ENCODE measurements at regions not wholly inside any gene's neighbourhood (a gene's known extent, or its start where the extent isn't known, plus 50 kb on each side); places are given as distances from the start of the nearest gene placed in this dataset.
"Not testable (repeated sequence)": the region's sequence is repeated elsewhere in the genome, so short reads cannot be mapped to it uniquely, and the experiment has no call there.

DNA sequence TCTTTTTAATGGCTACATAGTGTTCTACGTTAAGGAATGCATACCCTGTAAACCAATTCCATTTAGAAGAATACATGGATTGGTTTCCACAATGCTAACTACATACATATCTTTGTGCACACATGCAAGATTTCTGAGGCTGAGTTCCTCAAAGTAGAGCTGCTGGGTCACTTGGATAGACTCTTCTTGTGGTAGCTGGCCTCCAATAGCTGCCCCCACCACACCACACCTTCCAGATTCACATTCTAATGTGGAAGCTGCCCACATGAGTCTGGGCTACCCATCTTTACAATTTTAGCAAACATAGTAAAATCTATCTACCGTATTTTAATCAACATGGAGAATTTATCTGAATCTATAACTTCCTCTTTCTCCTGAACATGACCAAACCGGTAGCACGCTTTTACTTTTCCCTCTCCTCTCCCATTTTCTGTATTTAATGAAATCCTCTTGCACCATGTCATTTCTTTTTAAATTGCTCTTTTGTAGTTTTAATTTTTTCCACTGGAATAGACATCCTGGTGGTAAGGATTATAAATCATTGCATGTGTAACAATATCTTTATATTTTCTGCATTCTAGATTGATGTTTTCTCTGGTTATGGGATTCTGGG, 74.7 kb upstream of the CITED2 start:
- TF ChIP-seq, protein P1, sequence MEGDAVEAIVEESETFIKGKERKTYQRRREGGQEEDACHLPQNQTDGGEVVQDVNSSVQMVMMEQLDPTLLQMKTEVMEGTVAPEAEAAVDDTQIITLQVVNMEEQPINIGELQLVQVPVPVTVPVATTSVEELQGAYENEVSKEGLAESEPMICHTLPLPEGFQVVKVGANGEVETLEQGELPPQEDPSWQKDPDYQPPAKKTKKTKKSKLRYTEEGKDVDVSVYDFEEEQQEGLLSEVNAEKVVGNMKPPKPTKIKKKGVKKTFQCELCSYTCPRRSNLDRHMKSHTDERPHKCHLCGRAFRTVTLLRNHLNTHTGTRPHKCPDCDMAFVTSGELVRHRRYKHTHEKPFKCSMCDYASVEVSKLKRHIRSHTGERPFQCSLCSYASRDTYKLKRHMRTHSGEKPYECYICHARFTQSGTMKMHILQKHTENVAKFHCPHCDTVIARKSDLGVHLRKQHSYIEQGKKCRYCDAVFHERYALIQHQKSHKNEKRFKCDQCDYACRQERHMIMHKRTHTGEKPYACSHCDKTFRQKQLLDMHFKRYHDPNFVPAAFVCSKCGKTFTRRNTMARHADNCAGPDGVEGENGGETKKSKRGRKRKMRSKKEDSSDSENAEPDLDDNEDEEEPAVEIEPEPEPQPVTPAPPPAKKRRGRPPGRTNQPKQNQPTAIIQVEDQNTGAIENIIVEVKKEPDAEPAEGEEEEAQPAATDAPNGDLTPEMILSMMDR (IDR thresholded peaks at IDR 0.05; ENCODE audit: extremely low read depth, insufficient read depth, missing control alignments): no peak
- in situ Hi-C loops (cut with MboI; ENCODE audit: low pct_unique_long_range_greater_than_20kb, low sequenced_read_pairs, unreplicated experiment): no loop called here
- DNase-seq (ENCODE audit: low spot score): no peak

DNA sequence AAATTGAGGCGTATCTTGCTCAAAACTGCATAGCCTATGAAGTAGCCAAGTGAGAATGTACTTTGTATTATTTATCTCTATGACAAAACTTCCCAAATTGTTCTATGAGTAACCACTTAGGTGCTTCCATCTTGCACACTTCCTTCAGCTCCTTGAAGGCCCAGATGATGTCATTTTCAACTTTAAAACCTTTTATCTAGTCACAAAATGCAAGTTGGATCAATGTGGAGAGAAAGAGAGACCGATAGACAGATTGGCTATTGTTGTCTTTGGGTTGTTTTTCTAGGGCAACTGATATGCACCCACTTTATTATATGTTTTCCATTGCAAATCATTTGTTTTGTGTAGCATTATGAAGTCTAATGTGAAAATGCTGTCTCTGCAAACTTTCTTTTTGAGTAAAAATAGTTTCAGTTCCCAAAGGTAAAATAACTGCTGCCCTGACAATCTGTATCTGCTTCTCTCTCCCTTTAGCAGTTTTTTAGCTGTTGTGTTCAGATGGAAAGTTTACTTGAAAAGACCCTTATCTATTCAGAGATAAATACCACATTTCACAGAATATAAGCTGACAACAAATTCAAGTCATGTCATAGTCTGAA, 73.7 kb upstream of the CITED2 start:
- TF ChIP-seq, protein P1 (IDR thresholded peaks at IDR 0.05; ENCODE audit: extremely low read depth, insufficient read depth, missing control alignments): no peak
- peak; percentile 35 for DNase-seq (ENCODE audit: low spot score)
- in situ Hi-C loops (cut with MboI; ENCODE audit: low pct_unique_long_range_greater_than_20kb, low sequenced_read_pairs, unreplicated experiment): no loop called here

DNA sequence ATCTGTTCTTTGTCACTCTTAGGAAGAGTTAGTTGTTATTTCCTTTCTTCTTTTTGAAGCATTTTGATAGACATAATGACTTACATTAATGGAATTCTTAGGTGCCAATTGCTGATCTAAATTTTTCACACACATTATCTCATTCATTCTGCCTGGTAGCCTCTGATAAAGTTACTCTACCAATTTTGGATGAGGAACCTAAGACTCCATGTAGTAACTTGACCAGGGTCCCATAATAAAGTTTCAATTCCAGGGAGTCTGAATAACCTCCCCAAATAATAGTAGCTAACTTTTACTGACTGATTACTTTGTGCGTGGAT, 73.2 kb upstream of the CITED2 start:
- TF ChIP-seq, protein P1 (IDR thresholded peaks at IDR 0.05; ENCODE audit: extremely low read depth, insufficient read depth, missing control alignments): no peak
- no peak for DNase-seq (ENCODE audit: low spot score)
- in situ Hi-C loops (cut with MboI; ENCODE audit: low pct_unique_long_range_greater_than_20kb, low sequenced_read_pairs, unreplicated experiment): no loop called here

DNA sequence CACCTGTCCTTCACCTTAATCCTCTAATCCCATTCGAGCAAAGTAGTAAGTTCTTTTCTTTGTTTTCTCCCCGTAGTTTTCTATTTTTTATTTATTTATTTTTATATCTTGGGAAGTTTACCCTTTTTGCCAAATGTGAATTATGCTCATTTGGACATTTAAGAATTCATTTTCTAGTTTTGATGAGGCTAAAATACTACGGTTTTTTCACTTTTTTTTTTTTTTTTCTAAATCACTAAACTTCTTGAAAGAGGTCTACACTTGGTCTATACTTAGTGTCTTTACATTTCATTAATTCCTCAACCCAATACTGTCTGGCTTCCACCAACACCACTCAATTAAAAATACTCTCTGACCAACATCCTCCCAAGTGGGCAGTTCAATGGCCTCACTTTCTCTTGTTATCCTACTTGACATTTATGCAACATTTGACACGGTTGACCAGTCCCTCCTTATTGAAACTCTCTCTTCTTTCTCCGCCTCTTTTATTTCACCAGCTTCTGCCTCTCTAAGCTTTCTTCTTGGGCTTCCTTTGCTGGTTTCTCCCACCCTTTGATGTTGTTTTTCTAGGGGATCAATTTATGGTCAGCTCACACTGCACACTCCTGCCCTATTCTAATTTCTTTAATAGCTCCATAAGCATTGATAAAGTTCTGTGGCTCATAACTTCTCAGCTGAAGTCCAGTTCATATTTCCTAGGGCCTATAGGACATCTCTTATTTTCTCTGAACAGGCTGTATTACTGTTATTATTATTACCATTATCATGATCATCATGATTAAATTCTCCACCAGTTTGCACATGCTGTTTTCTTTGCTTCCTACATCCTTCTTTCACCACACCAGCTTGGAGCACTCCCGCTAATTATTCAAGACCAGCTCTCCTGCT, 72.6 kb upstream of the CITED2 start:
- TF ChIP-seq, protein P1 (IDR thresholded peaks at IDR 0.05; ENCODE audit: extremely low read depth, insufficient read depth, missing control alignments): no peak
- in situ Hi-C loops (cut with MboI; ENCODE audit: low pct_unique_long_range_greater_than_20kb, low sequenced_read_pairs, unreplicated experiment): no loop called here
- DNase-seq (ENCODE audit: low spot score): no peak

DNA sequence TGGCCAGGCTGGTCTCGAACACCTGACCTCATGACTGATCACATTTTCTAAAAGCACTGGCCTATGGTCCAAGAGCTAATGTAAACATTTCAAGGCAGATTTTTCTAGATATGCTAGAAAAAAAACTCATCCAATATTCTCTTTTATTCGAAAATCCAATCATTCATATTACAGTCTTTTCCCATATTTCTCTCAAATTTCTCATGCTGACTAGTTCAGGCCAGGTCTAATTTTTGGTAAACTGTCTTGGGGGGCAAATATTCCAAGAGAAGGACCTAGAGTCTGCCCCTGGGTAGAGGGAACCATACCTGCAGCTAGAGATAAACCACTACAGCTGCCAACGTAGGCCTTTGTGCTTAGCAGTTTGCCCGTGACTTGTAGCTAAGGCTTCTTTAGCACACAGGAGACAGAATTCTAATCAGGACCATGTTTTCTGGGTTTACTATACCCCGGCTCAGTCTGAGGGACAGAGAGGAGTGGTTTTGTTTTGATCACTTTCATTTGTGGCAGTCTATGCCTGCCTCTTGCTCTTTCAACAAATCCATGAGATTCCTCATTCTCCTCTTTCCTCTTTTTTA, 71.8 kb upstream of the CITED2 start:
- TF ChIP-seq, protein P1 (IDR thresholded peaks at IDR 0.05; ENCODE audit: extremely low read depth, insufficient read depth, missing control alignments): no peak
- in situ Hi-C loops (cut with MboI; ENCODE audit: low pct_unique_long_range_greater_than_20kb, low sequenced_read_pairs, unreplicated experiment): no loop called here
- DNase-seq (ENCODE audit: low spot score): no peak

DNA sequence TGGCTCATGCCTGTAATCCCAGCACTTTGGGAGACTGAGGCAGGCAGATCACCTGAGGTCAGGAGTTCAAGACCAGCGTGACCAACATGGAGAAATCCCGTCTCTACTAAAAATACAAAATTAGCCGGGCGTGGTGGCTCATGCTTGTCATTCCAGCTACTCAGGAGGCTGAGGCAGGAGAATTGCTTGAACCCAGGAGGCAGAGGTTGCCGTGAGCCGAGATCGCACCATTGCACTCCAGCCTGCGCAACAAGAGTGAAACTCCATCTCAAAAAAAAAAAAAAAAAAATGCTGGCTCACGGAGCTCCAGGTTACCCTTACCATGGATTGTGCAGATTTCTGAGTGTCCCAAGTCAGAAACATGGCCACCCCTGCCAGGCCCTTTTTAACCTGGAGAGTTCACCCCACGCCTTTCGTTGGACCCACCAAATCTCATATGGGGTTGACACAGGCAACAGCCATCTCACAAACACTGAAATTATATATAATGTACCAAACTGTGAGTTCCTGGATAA, 69.9 kb upstream of the CITED2 start:
- DNase-seq (ENCODE audit: low spot score); in situ Hi-C loops (cut with MboI; ENCODE audit: low pct_unique_long_range_greater_than_20kb, low sequenced_read_pairs, unreplicated experiment): not testable (repeated sequence)
